ENCODE measurements at regions not wholly inside any gene's neighbourhood (a gene's known extent, or its start where the extent isn't known, plus 50 kb on each side); places are given as distances from the start of the nearest gene placed in this dataset.

DNA sequence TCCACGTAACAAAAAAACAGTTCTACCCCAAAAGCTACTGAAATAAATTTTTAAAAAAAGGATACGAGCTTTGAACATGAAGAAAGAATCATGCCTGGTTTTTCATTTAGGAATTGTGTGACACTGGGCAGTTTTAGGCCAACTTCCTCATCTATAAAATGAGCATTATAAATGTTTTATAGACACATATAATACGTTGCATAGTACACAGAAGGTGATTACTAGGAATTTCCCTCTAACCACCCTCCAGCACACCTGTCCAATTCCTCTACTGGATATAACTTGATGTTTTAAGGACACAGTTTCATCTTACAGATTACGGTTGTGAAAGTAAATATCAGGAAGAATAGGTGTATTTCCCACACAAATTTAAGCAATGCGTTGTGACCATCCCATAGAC, 85.5 kb upstream of the IQCM start (continued):
- TF ChIP-seq, protein P1, sequence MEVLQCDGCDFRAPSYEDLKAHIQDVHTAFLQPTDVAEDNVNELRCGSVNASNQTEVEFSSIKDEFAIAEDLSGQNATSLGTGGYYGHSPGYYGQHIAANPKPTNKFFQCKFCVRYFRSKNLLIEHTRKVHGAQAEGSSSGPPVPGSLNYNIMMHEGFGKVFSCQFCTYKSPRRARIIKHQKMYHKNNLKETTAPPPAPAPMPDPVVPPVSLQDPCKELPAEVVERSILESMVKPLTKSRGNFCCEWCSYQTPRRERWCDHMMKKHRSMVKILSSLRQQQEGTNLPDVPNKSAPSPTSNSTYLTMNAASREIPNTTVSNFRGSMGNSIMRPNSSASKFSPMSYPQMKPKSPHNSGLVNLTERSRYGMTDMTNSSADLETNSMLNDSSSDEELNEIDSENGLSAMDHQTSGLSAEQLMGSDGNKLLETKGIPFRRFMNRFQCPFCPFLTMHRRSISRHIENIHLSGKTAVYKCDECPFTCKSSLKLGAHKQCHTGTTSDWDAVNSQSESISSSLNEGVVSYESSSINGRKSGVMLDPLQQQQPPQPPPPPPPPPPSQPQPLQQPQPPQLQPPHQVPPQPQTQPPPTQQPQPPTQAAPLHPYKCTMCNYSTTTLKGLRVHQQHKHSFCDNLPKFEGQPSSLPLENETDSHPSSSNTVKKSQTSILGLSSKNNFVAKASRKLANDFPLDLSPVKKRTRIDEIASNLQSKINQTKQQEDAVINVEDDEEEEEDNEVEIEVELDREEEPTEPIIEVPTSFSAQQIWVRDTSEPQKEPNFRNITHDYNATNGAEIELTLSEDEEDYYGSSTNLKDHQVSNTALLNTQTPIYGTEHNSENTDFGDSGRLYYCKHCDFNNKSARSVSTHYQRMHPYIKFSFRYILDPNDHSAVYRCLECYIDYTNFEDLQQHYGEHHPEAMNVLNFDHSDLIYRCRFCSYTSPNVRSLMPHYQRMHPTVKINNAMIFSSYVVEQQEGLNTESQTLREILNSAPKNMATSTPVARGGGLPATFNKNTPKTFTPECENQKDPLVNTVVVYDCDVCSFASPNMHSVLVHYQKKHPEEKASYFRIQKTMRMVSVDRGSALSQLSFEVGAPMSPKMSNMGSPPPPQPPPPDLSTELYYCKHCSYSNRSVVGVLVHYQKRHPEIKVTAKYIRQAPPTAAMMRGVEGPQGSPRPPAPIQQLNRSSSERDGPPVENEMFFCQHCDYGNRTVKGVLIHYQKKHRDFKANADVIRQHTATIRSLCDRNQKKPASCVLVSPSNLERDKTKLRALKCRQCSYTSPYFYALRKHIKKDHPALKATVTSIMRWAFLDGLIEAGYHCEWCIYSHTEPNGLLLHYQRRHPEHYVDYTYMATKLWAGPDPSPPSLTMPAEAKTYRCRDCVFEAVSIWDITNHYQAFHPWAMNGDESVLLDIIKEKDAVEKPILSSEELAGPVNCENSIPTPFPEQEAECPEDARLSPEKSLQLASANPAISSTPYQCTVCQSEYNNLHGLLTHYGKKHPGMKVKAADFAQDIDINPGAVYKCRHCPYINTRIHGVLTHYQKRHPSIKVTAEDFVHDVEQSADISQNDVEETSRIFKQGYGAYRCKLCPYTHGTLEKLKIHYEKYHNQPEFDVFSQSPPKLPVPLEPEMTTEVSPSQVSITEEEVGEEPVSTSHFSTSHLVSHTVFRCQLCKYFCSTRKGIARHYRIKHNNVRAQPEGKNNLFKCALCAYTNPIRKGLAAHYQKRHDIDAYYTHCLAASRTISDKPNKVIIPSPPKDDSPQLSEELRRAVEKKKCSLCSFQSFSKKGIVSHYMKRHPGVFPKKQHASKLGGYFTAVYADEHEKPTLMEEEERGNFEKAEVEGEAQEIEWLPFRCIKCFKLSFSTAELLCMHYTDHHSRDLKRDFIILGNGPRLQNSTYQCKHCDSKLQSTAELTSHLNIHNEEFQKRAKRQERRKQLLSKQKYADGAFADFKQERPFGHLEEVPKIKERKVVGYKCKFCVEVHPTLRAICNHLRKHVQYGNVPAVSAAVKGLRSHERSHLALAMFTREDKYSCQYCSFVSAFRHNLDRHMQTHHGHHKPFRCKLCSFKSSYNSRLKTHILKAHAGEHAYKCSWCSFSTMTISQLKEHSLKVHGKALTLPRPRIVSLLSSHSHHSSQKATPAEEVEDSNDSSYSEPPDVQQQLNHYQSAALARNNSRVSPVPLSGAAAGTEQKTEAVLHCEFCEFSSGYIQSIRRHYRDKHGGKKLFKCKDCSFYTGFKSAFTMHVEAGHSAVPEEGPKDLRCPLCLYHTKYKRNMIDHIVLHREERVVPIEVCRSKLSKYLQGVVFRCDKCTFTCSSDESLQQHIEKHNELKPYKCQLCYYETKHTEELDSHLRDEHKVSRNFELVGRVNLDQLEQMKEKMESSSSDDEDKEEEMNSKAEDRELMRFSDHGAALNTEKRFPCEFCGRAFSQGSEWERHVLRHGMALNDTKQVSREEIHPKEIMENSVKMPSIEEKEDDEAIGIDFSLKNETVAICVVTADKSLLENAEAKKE (CRISPR knock-in tag; IDR thresholded peaks at IDR 0.05), result no peak
- TF ChIP-seq NANOG (IDR thresholded peaks at IDR 0.05; ENCODE audit: borderline replicate concordance), result no peak
- TF ChIP-seq CREB1 (CRISPR knock-in tag; IDR thresholded peaks at IDR 0.05; ENCODE audit: low read depth), result no peak
- TF ChIP-seq EZH2phosphoT487 (IDR thresholded peaks at IDR 0.05; ENCODE audit: unreplicated experiment), result no peak
- TF ChIP-seq, protein P2, sequence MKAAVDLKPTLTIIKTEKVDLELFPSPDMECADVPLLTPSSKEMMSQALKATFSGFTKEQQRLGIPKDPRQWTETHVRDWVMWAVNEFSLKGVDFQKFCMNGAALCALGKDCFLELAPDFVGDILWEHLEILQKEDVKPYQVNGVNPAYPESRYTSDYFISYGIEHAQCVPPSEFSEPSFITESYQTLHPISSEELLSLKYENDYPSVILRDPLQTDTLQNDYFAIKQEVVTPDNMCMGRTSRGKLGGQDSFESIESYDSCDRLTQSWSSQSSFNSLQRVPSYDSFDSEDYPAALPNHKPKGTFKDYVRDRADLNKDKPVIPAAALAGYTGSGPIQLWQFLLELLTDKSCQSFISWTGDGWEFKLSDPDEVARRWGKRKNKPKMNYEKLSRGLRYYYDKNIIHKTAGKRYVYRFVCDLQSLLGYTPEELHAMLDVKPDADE (IDR thresholded peaks at IDR 0.05), result no peak
- no peak for TF ChIP-seq STAT1 (IDR thresholded peaks at IDR 0.05; ENCODE audit: unreplicated experiment)
- no peak for TF ChIP-seq JUNB (IDR thresholded peaks at IDR 0.05; ENCODE audit: unreplicated experiment)
- TF ChIP-seq, protein P3, sequence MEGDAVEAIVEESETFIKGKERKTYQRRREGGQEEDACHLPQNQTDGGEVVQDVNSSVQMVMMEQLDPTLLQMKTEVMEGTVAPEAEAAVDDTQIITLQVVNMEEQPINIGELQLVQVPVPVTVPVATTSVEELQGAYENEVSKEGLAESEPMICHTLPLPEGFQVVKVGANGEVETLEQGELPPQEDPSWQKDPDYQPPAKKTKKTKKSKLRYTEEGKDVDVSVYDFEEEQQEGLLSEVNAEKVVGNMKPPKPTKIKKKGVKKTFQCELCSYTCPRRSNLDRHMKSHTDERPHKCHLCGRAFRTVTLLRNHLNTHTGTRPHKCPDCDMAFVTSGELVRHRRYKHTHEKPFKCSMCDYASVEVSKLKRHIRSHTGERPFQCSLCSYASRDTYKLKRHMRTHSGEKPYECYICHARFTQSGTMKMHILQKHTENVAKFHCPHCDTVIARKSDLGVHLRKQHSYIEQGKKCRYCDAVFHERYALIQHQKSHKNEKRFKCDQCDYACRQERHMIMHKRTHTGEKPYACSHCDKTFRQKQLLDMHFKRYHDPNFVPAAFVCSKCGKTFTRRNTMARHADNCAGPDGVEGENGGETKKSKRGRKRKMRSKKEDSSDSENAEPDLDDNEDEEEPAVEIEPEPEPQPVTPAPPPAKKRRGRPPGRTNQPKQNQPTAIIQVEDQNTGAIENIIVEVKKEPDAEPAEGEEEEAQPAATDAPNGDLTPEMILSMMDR (conservative IDR thresholded peaks at IDR 0.05; ENCODE audit: low read depth in 2 of 2), result no peak
